H1 (cell line): ENCODE measurements at regions not wholly inside any gene's neighbourhood (a gene's known extent, or its start where the extent isn't known, plus 50 kb on each side); places are given as distances from the start of the nearest gene placed in this dataset.

Experiments
- CTCF ChIA-PET: fragments of 300-600 bp; sonication (Branson Sonifier 250); formaldehyde crosslinking; loops from one replicate; lab custom pipeline; 2021; ENCODE audit not compliant: partially characterized antibody; lab: Charles Lee
- POLR2A ChIA-PET: fragments of 300-600 bp; sonication (Branson Sonifier 250); formaldehyde crosslinking; loops from one replicate; lab custom pipeline; 2021; ENCODE audit warnings: inconsistent platforms; ENCODE audit not compliant: partially characterized antibody; lab: Charles Lee
- DNase-seq, 2 experiments: peaks; one replicate each; pipeline versions ENCODE4 v3.0.0 to v3.0.0-alpha.2; 2010 to 2022; ENCODE audit warnings: low spot score in 2 of 2, low read depth in 1 of 2, mixed read lengths in 1 of 2
- FAIRE-seq: peaks from 2 replicates; lab custom pipeline; 2011; peaks lifted over from hg19 to GRCh38; lab: Jason Lieb, UNC
- H2AFZ ChIP-seq: 2 replicates; pipeline ENCODE4 v1.8.1; 2012; ENCODE audit warnings: low read length, inconsistent platforms
- H2AK5ac ChIP-seq: 2 replicates; pipeline ENCODE4 v1.6.1; 2013; ENCODE audit warnings: low read depth, low read length
- H2BK120ac ChIP-seq: replicated peaks from 2 replicates; pipeline ENCODE3; 2013; ENCODE audit warnings: low read depth, low read length, inconsistent platforms
- H2BK12ac ChIP-seq: 2 replicates; pipeline ENCODE4 v1.6.1; 2013; ENCODE audit warnings: low read depth, low read length
- H2BK15ac ChIP-seq: 2 replicates; pipeline ENCODE4 v1.6.1; 2013; ENCODE audit warnings: low read length
- H2BK20ac ChIP-seq: 2 replicates; pipeline ENCODE4 v1.6.1; 2013; ENCODE audit warnings: low read length
- H2BK5ac ChIP-seq: 2 replicates; pipeline ENCODE4 v1.6.1; 2013; ENCODE audit warnings: low read depth, low read length
- H3K14ac ChIP-seq: 2 replicates; pipeline ENCODE4 v1.6.1; 2013; ENCODE audit warnings: inconsistent platforms; ENCODE audit not compliant: insufficient read length
- H3K18ac ChIP-seq: 2 replicates; pipeline ENCODE4 v1.6.1; 2013; ENCODE audit warnings: low read length; ENCODE audit errors: extremely low read depth
- H3K23ac ChIP-seq: 2 replicates; pipeline ENCODE4 v1.6.1; 2013; ENCODE audit warnings: inconsistent platforms; ENCODE audit not compliant: insufficient read length
- H3K23me2 ChIP-seq: 2 replicates; pipeline ENCODE4 v1.6.1; 2013; ENCODE audit warnings: low read depth, low read length
- H3K27ac ChIP-seq: 2 replicates; pipeline ENCODE4 v1.6.1; 2011; ENCODE audit warnings: low read depth, low read length, inconsistent platforms
- H3K27me3 ChIP-seq, 4 experiments: replicated peaks in 1 of 4; 1 replicate in 1 of 4; 2 replicates in 3 of 4; pipeline versions ENCODE4 v1.6.1 to v1.8.1; 2011 to 2013; ENCODE audit warnings: low read length in 3 of 4, mild to moderate bottlenecking in 3 of 4, inconsistent platforms in 2 of 4, mixed read lengths in 2 of 4, moderate library complexity in 1 of 4; ENCODE audit not compliant: control insufficient read depth in 3 of 4, insufficient read depth in 3 of 4; ENCODE audit errors: extremely low read depth in 1 of 4
- H3K36me3 ChIP-seq, 4 experiments: 2 replicates each; pipeline versions ENCODE4 v1.6.1 to v1.8.1; 2011 to 2013; ENCODE audit warnings: mild to moderate bottlenecking in 4 of 4, low read length in 3 of 4, moderate library complexity in 2 of 4, control low read depth in 1 of 4, inconsistent platforms in 1 of 4; ENCODE audit not compliant: insufficient read depth in 4 of 4, control insufficient read depth in 2 of 4
- H3K4ac ChIP-seq: replicated peaks from 2 replicates; pipeline ENCODE3; 2013; ENCODE audit warnings: low read length, low read depth, mixed read lengths, inconsistent platforms; ENCODE audit not compliant: insufficient read length
- H3K4me1 ChIP-seq, 4 experiments: replicated peaks in 1 of 4; 1 replicate in 1 of 4; 2 replicates in 3 of 4; pipeline versions ENCODE4 v1.6.1 to v1.8.1; 2011 to 2013; ENCODE audit warnings: low read length in 3 of 4, inconsistent platforms in 2 of 4, mixed read lengths in 1 of 4; ENCODE audit not compliant: insufficient read depth in 4 of 4, control insufficient read depth in 3 of 4
- H3K4me2 ChIP-seq, 2 experiments: 2 replicates each; pipeline versions ENCODE4 v1.6.1 to v1.8.1; 2011 to 2013; ENCODE audit warnings: low read depth in 2 of 2, low read length in 2 of 2, control low read depth in 1 of 2, inconsistent platforms in 1 of 2, mild to moderate bottlenecking in 1 of 2; ENCODE audit not compliant: insufficient read depth in 1 of 2
- H3K4me3 ChIP-seq, 4 experiments: fragments of 200-600, 300-600 bp in 1 of 4; sonication (generic), shearing (Covaris generic), sonication (Bioruptor Twin) in 1 of 4; 2 replicates each; pipeline versions ENCODE4 v1.5.1 to v1.8.1; 2011 to 2016; ENCODE audit warnings: low read length in 4 of 4, low read depth in 3 of 4, control low read depth in 2 of 4, inconsistent platforms in 2 of 4, mild to moderate bottlenecking in 2 of 4, mixed read lengths in 1 of 4, moderate library complexity in 1 of 4; ENCODE audit not compliant: insufficient read depth in 2 of 4; ENCODE audit errors: extremely low read depth in 1 of 4
- H3K56ac ChIP-seq: replicated peaks from 2 replicates; pipeline ENCODE3; 2013; ENCODE audit warnings: low read depth, mild to moderate bottlenecking, mixed read lengths, low read length, inconsistent platforms; ENCODE audit not compliant: insufficient read length
- H3K79me1 ChIP-seq: 2 replicates; pipeline ENCODE4 v1.6.1; 2013; ENCODE audit warnings: low read depth, low read length, control low read depth
- H3K79me2 ChIP-seq, 2 experiments: 2 replicates each; pipeline versions ENCODE4 v1.6.1 to v1.8.1; 2012 to 2013; ENCODE audit warnings: low read length in 2 of 2, mild to moderate bottlenecking in 2 of 2, inconsistent platforms in 1 of 2; ENCODE audit not compliant: insufficient read depth in 2 of 2, control insufficient read depth in 1 of 2
- H3K9ac ChIP-seq, 4 experiments: replicated peaks in 1 of 4; 1 replicate in 1 of 4; 2 replicates in 3 of 4; pipeline versions ENCODE4 v1.6.1 to v1.8.1; 2011 to 2013; ENCODE audit warnings: low read depth in 3 of 4, low read length in 3 of 4, control low read depth in 2 of 4, mild to moderate bottlenecking in 2 of 4, moderate library complexity in 2 of 4, inconsistent platforms in 1 of 4; ENCODE audit errors: extremely low read depth in 1 of 4
- H3K9me3 ChIP-seq, 2 experiments: 2 replicates each; pipeline versions ENCODE4 v1.6.1 to v1.8.1; 2012 to 2013; ENCODE audit warnings: mild to moderate bottlenecking in 2 of 2, moderate library complexity in 2 of 2, control low read depth in 1 of 2, inconsistent platforms in 1 of 2, low read depth in 1 of 2, low read length in 1 of 2, mixed read lengths in 1 of 2; ENCODE audit not compliant: insufficient read depth in 2 of 2
- H4K20me1 ChIP-seq, 2 experiments: replicated peaks in 1 of 2; 2 replicates each; pipeline versions ENCODE3 to v1.8.1; 2011 to 2013; ENCODE audit warnings: inconsistent platforms in 2 of 2, low read length in 2 of 2, mild to moderate bottlenecking in 1 of 2; ENCODE audit not compliant: insufficient read depth in 2 of 2, control insufficient read depth in 1 of 2
- H4K5ac ChIP-seq: 2 replicates; pipeline ENCODE4 v1.6.1; 2013; ENCODE audit warnings: low read length, low read depth, mixed read lengths, inconsistent platforms; ENCODE audit not compliant: insufficient read length
- H4K8ac ChIP-seq: 2 replicates; pipeline ENCODE4 v1.8.0; 2013; ENCODE audit warnings: mild to moderate bottlenecking, moderate library complexity, low read length, inconsistent platforms; ENCODE audit not compliant: insufficient read depth; ENCODE audit errors: extremely low read depth
- H4K91ac ChIP-seq: replicated peaks from 2 replicates; pipeline ENCODE3; 2013; ENCODE audit warnings: low read length, mixed read lengths, inconsistent platforms; ENCODE audit not compliant: insufficient read length
- BCL11A ChIP-seq, 2 experiments: IDR thresholded peaks; one replicate each; pipeline ENCODE4 v1.6.1; 2011; ENCODE audit warnings: low read depth in 2 of 2, low read length in 2 of 2, mild to moderate bottlenecking in 2 of 2
- EP300 ChIP-seq, 2 experiments: IDR thresholded peaks; 1 replicate in 1 of 2; 2 replicates in 1 of 2; pipeline ENCODE4 v1.6.1; 2011 to 2012; ENCODE audit warnings: low read depth in 2 of 2, low read length in 2 of 2, mild to moderate bottlenecking in 2 of 2, borderline replicate concordance in 1 of 2, inconsistent platforms in 1 of 2, moderate library complexity in 1 of 2
- WGBS, 2 experiments: shearing (Covaris generic) in 1 of 2; methylation state at CpG; one replicate each; pipeline versions ENCODE4 v1.1.6 to v1.1.7; 2013 to 2015; ENCODE audit warnings: low lambda C conversion rate in 2 of 2, mixed read lengths in 2 of 2, inconsistent platforms in 1 of 2, low coverage in 1 of 2, missing lambda C conversion rate in 1 of 2; ENCODE audit not compliant: insufficient replicate concordance in 2 of 2, insufficient coverage in 1 of 2, insufficient read length in 1 of 2; ENCODE audit errors: extremely low coverage in 1 of 2, missing lambda C conversion rate in 1 of 2; 5-methylcytosine and 5-hydroxymethylcytosine counted together

GRCh38 chr22:48921411-48921903, 906.2 kb downstream of the BRD1 start:
- Histone ChIP-seq H3K27ac (no peak overlapping the region), H3K14ac (no peak overlapping the region), H3K9me3 (peaks cover 4 to 6% of the 10 kb centered on the region in 2 experiments; a peak in 2 of 4 replicates), H3K79me2 (no peaks in the 10 kb centered on the region), H4K91ac (no peak overlapping the region), H3K9ac (no peak overlapping the region), H2BK5ac (no peak overlapping the region), H2BK20ac (no peak overlapping the region), H3K4ac (no peak overlapping the region), H2BK15ac (no peak overlapping the region), H3K23me2 (no peaks in the 10 kb centered on the region; the same call in 1 of the 2 replicates), H3K79me1 (no peaks in the 10 kb centered on the region), H3K27me3 (0 out of 7 replicates have a peak, but pooled peaks cover 0 to 5% (median 0%) of the 10 kb centered on the region in 4 experiments), H2AFZ (no peak overlapping the region), H2BK12ac (no peak overlapping the region), H2BK120ac (no peak overlapping the region), H4K5ac (no peak overlapping the region), H3K23ac (no peak overlapping the region), H4K8ac (no peak overlapping the region), H3K18ac (no peak overlapping the region), H3K4me2 (no peak overlapping the region), H3K4me3 (no peak overlapping the region), H3K36me3 (no peaks in the 10 kb centered on the region), H3K4me1 (no peaks in the 10 kb centered on the region; a peak in 1 of 7 replicates), H4K20me1 (no peaks in the 10 kb centered on the region), H3K56ac (no peak overlapping the region), H2AK5ac (no peak overlapping the region)
- DNase-seq: no peak
- ChIA-PET POLR2A (no interaction called here), CTCF (no interaction called here)
- TF ChIP-seq BCL11A (IDR thresholded peaks at IDR 0.05; ENCODE audit: low read depth in 2 of 2, low read length in 2 of 2): no peak
- no peak for TF ChIP-seq EP300 (IDR thresholded peaks at IDR 0.05; ENCODE audit: borderline replicate concordance in 1 of 2, low read depth in 2 of 2, low read length in 2 of 2)
- WGBS, 2 experiments: 94% methylated on average over 13 of the region's 13 CpGs; no CpG with 5 or more reads in 1 of the 2 experiments
- FAIRE-seq: no peak
